Smooth muscle cell (in vitro differentiated cells): ENCODE measurements at regions not wholly inside any gene's neighbourhood (a gene's known extent, or its start where the extent isn't known, plus 50 kb on each side); places are given as distances from the start of the nearest gene placed in this dataset.

Experiments used
- DNase-seq: peaks from one replicate; lab custom pipeline; 2025; ENCODE audit not compliant: unreplicated experiment; lab: John Stamatoyannopoulos, UW
- H2AFZ ChIP-seq: fragments of 200-600 bp; sonication (generic); 2 replicates; pipeline ENCODE4 v1.6.0; 2016; ENCODE audit warnings: antibody characterized with exemption, low read depth, mild to moderate bottlenecking
- H3F3A ChIP-seq: fragments of 200-600 bp; sonication (generic); 2 replicates; pipeline ENCODE4 v1.6.0; 2017; ENCODE audit warnings: antibody characterized with exemption, low read depth
- H3K27ac ChIP-seq: fragments of 200-600 bp; sonication (generic); 2 replicates; pipeline ENCODE4 v1.5.1; 2016; ENCODE audit warnings: low read depth, mild to moderate bottlenecking
- H3K27me3 ChIP-seq: fragments of 200-600 bp; sonication (generic); 2 replicates; pipeline ENCODE4 v1.6.1; 2016; ENCODE audit warnings: low read depth, mild to moderate bottlenecking
- H3K36me3 ChIP-seq: fragments of 200-600 bp; sonication (generic); 2 replicates; pipeline ENCODE4 v1.5.1; 2016; ENCODE audit warnings: low read depth
- H3K4me1 ChIP-seq: fragments of 200-600 bp; sonication (generic); 2 replicates; pipeline ENCODE4 v1.5.1; 2016; ENCODE audit warnings: low read depth
- H3K4me2 ChIP-seq: fragments of 200-600 bp; sonication (generic); 2 replicates; pipeline ENCODE4 v1.6.0; 2016; ENCODE audit warnings: mild to moderate bottlenecking
- H3K4me3 ChIP-seq: fragments of 200-600 bp; sonication (generic); 2 replicates; pipeline ENCODE4 v1.5.1; 2016; ENCODE audit warnings: mild to moderate bottlenecking
- H3K79me2 ChIP-seq: fragments of 200-600 bp; sonication (generic); 2 replicates; pipeline ENCODE4 v1.6.0; 2016; ENCODE audit warnings: low read depth, mild to moderate bottlenecking
- H3K9ac ChIP-seq: fragments of 200-600 bp; sonication (generic); 2 replicates; pipeline ENCODE4 v1.6.0; 2016; ENCODE audit warnings: low read depth
- H3K9me3 ChIP-seq: fragments of 200-600 bp; sonication (generic); replicated peaks from 2 replicates; pipeline ENCODE4 v1.5.1; 2016; ENCODE audit warnings: low read depth
- H4K20me1 ChIP-seq: fragments of 200-600 bp; sonication (generic); 2 replicates; pipeline ENCODE4 v1.6.0; 2016; ENCODE audit warnings: low read depth
- CTCF ChIP-seq: fragments of 200-600 bp; sonication (generic); IDR thresholded peaks from 2 replicates; pipeline ENCODE4 v1.5.1; 2017; ENCODE audit warnings: borderline replicate concordance, mild to moderate bottlenecking, antibody characterized with exemption; ENCODE audit not compliant: insufficient read depth, poor library complexity, severe bottlenecking
- WGBS: methylation state at CpG from one replicate; pipeline ENCODE4 v1.1.7; 2016; ENCODE audit warnings: low lambda C conversion rate; 5-methylcytosine and 5-hydroxymethylcytosine counted together

GRCh38 chr4:106486533-106486932, 118.0 kb upstream of the GIMD1 start:
- H3K4me2 ChIP-seq, result no peak overlapping the region
- H3K79me2 ChIP-seq, result no peaks in the 10 kb centered on the region
- no peaks in the 10 kb centered on the region for H3K4me1 ChIP-seq
- WGBS, result 66% methylated on average over 2 of the region's 2 CpGs
- TF ChIP-seq CTCF, result no peak
- H2AFZ ChIP-seq, result no peak overlapping the region
- H3K27me3 ChIP-seq, result no peaks in the 10 kb centered on the region
- no peaks in the 10 kb centered on the region for H3K9me3 ChIP-seq
- no peak overlapping the region for H3K4me3 ChIP-seq
- H3K27ac ChIP-seq, result no peak overlapping the region
- no peaks in the 10 kb centered on the region for H3F3A ChIP-seq
- no peak for DNase-seq
- H3K36me3 ChIP-seq, result no peaks in the 10 kb centered on the region
- no peak overlapping the region for H3K9ac ChIP-seq
- H4K20me1 ChIP-seq, result no peaks in the 10 kb centered on the region

- Histone ChIP-seq H3K27me3 (no peaks in the 10 kb centered on the region), H4K20me1 (no peaks in the 10 kb centered on the region), H3K27ac (no peak overlapping the region), H3K4me2 (no peak overlapping the region), H3K9ac (no peak overlapping the region), H2AFZ (no peak overlapping the region), H3K9me3 (no peaks in the 10 kb centered on the region), H3K36me3 (no peaks in the 10 kb centered on the region), H3K79me2 (no peaks in the 10 kb centered on the region), H3K4me1 (no peaks in the 10 kb centered on the region), H3K4me3 (no peak overlapping the region), H3F3A (no peaks in the 10 kb centered on the region)
- DNase-seq, result no peak
- 97% methylated on average over 3 of the region's 3 CpGs for WGBS
- TF ChIP-seq CTCF, result no peak
Observed at GRCh38 chr4:106481801-106482200, 113.2 kb upstream of the GIMD1 start.

- Histone ChIP-seq H3F3A (no peaks in the 10 kb centered on the region), H3K9me3 (no peaks in the 10 kb centered on the region), H2AFZ (no peak overlapping the region), H3K9ac (no peak overlapping the region), H4K20me1 (no peaks in the 10 kb centered on the region), H3K79me2 (no peaks in the 10 kb centered on the region), H3K4me3 (no peak overlapping the region), H3K27ac (no peak overlapping the region), H3K27me3 (no peaks in the 10 kb centered on the region), H3K4me1 (no peaks in the 10 kb centered on the region), H3K36me3 (no peaks in the 10 kb centered on the region), H3K4me2 (no peak overlapping the region)
- DNase-seq, result no peak
- no peak for TF ChIP-seq CTCF
- WGBS, result 91% methylated on average over 5 of the region's 5 CpGs
Observed at GRCh38 chr4:106478152-106478551, 109.6 kb upstream of the GIMD1 start.

GRCh38 chr4:106476741-106477140, 108.2 kb upstream of the GIMD1 start:
- no peaks in the 10 kb centered on the region for H3K36me3 ChIP-seq
- no peak for DNase-seq
- H3K4me3 ChIP-seq, result no peak overlapping the region
- H3K27ac ChIP-seq, result no peak overlapping the region
- no peaks in the 10 kb centered on the region for H3K79me2 ChIP-seq
- H3K9me3 ChIP-seq, result no peaks in the 10 kb centered on the region
- H2AFZ ChIP-seq, result no peak overlapping the region
- H3K4me2 ChIP-seq, result no peak overlapping the region
- no peaks in the 10 kb centered on the region for H3K27me3 ChIP-seq
- WGBS, result 29% methylated on average over 1 of the region's 1 CpG
- no peak for TF ChIP-seq CTCF
- H3K9ac ChIP-seq, result no peak overlapping the region
- H3K4me1 ChIP-seq, result no peaks in the 10 kb centered on the region
- H3F3A ChIP-seq, result no peaks in the 10 kb centered on the region
- H4K20me1 ChIP-seq, result no peaks in the 10 kb centered on the region
